Erythroblast (primary cell): ENCODE measurements at regions not wholly inside any gene's neighbourhood (a gene's known extent, or its start where the extent isn't known, plus 50 kb on each side); places are given as distances from the start of the nearest gene placed in this dataset.
"Not testable (repeated sequence)": the region's sequence is repeated elsewhere in the genome, so short reads cannot be mapped to it uniquely, and the experiment has no call there.

Experiments
- GATA1 ChIP-seq: IDR thresholded peaks from 2 replicates; pipeline ENCODE4 v1.6.1; 2011; ENCODE audit warnings: low read depth, mild to moderate bottlenecking, control low read depth, low read length, moderate library complexity
- POLR2A ChIP-seq: IDR thresholded peaks from 2 replicates; pipeline ENCODE4 v1.6.1; 2011; ENCODE audit warnings: mild to moderate bottlenecking, low read length

GRCh38 chr5:128730021-128730420, 192.0 kb upstream of the FBN2 start:
- not testable (repeated sequence) for TF ChIP-seq POLR2A, GATA1
